ENCODE measurements at regions not wholly inside any gene's neighbourhood (a gene's known extent, or its start where the extent isn't known, plus 50 kb on each side); places are given as distances from the start of the nearest gene placed in this dataset.

- no peak for DNase-seq (ENCODE audit: low read depth in 1 of 2, low spot score in 1 of 2)
- in situ Hi-C loops (cut with HindIII; ENCODE audit: low pct_unique_long_range_greater_than_20kb, low sequenced_read_pairs), result no loop called here
- TF ChIP-seq JUND (IDR thresholded peaks at IDR 0.05; ENCODE audit: low read depth), result no peak
Measured at GRCh38 chr9:1208157-1208556, 158.0 kb downstream of the DMRT2 start.

- in situ Hi-C loops (cut with HindIII; ENCODE audit: low pct_unique_long_range_greater_than_20kb, low sequenced_read_pairs), result no loop called here
Measured at GRCh38 chr9:1210954-1211353, 160.8 kb downstream of the DMRT2 start.

GRCh38 chr9:1216532-1216931 lies 166.4 kb downstream of the DMRT2 start:
- TF ChIP-seq JUND (IDR thresholded peaks at IDR 0.05; ENCODE audit: low read depth), result no peak
- DNase-seq (ENCODE audit: low read depth in 1 of 2, low spot score in 1 of 2), result no peak
- in situ Hi-C loops (cut with HindIII; ENCODE audit: low pct_unique_long_range_greater_than_20kb, low sequenced_read_pairs), result no loop called here

More at GRCh38 chr9:1210954-1211353, 160.8 kb downstream of the DMRT2 start:
- DNase-seq (ENCODE audit: low read depth in 1 of 2, low spot score in 1 of 2), result no peak
- TF ChIP-seq JUND (IDR thresholded peaks at IDR 0.05; ENCODE audit: low read depth), result no peak

GRCh38 chr9:1217076-1217475 lies 166.9 kb downstream of the DMRT2 start:
- in situ Hi-C loops (cut with HindIII; ENCODE audit: low pct_unique_long_range_greater_than_20kb, low sequenced_read_pairs), result no loop called here
- no peak for DNase-seq (ENCODE audit: low read depth in 1 of 2, low spot score in 1 of 2)
- no peak for TF ChIP-seq JUND (IDR thresholded peaks at IDR 0.05; ENCODE audit: low read depth)

- DNase-seq (ENCODE audit: low read depth in 1 of 2, low spot score in 1 of 2), result no peak
- no peak for TF ChIP-seq JUND (IDR thresholded peaks at IDR 0.05; ENCODE audit: low read depth)
- in situ Hi-C loops (cut with HindIII; ENCODE audit: low pct_unique_long_range_greater_than_20kb, low sequenced_read_pairs), result no loop called here
Measured at GRCh38 chr9:1219284-1219683, 169.1 kb downstream of the DMRT2 start.

- no peak for DNase-seq (ENCODE audit: low read depth in 1 of 2, low spot score in 1 of 2)
- TF ChIP-seq JUND (IDR thresholded peaks at IDR 0.05; ENCODE audit: low read depth), result no peak
- in situ Hi-C loops (cut with HindIII; ENCODE audit: low pct_unique_long_range_greater_than_20kb, low sequenced_read_pairs), result no loop called here
Measured at GRCh38 chr9:1221298-1221697, 171.1 kb downstream of the DMRT2 start.

GRCh38 chr9:1222511-1222910 lies 172.4 kb downstream of the DMRT2 start:
- TF ChIP-seq JUND (IDR thresholded peaks at IDR 0.05; ENCODE audit: low read depth), result no peak
- in situ Hi-C loops (cut with HindIII; ENCODE audit: low pct_unique_long_range_greater_than_20kb, low sequenced_read_pairs), result no loop called here
- DNase-seq (ENCODE audit: low read depth in 1 of 2, low spot score in 1 of 2), result no peak

- no peak for TF ChIP-seq JUND (IDR thresholded peaks at IDR 0.05; ENCODE audit: low read depth)
- peak in 1 of 2 experiments; percentile 77 for DNase-seq (ENCODE audit: low read depth in 1 of 2, low spot score in 1 of 2)
- in situ Hi-C loops (cut with HindIII; ENCODE audit: low pct_unique_long_range_greater_than_20kb, low sequenced_read_pairs), result no loop called here
Measured at GRCh38 chr9:1231998-1232919, 182.1 kb downstream of the DMRT2 start.

GRCh38 chr9:1233568-1233967 lies 183.4 kb downstream of the DMRT2 start:
- no peak for TF ChIP-seq JUND (IDR thresholded peaks at IDR 0.05; ENCODE audit: low read depth)
- DNase-seq (ENCODE audit: low read depth in 1 of 2, low spot score in 1 of 2), result no peak
- in situ Hi-C loops (cut with HindIII; ENCODE audit: low pct_unique_long_range_greater_than_20kb, low sequenced_read_pairs), result no loop called here

GRCh38 chr9:1235650-1236049 lies 185.5 kb downstream of the DMRT2 start:
- in situ Hi-C loops (cut with HindIII; ENCODE audit: low pct_unique_long_range_greater_than_20kb, low sequenced_read_pairs), result no loop called here
- no peak for TF ChIP-seq JUND (IDR thresholded peaks at IDR 0.05; ENCODE audit: low read depth)
- peak in 1 of 2 experiments; percentile 38 for DNase-seq (ENCODE audit: low read depth in 1 of 2, low spot score in 1 of 2)

- in situ Hi-C loops (cut with HindIII; ENCODE audit: low pct_unique_long_range_greater_than_20kb, low sequenced_read_pairs), result no loop called here
- DNase-seq (ENCODE audit: low read depth in 1 of 2, low spot score in 1 of 2), result no peak
- no peak for TF ChIP-seq JUND (IDR thresholded peaks at IDR 0.05; ENCODE audit: low read depth)
Measured at GRCh38 chr9:1236061-1236460, 185.9 kb downstream of the DMRT2 start.

GRCh38 chr9:1238407-1238806 lies 188.2 kb downstream of the DMRT2 start:
- in situ Hi-C loops (cut with HindIII; ENCODE audit: low pct_unique_long_range_greater_than_20kb, low sequenced_read_pairs), result no loop called here
- no peak for TF ChIP-seq JUND (IDR thresholded peaks at IDR 0.05; ENCODE audit: low read depth)
- no peak for DNase-seq (ENCODE audit: low read depth in 1 of 2, low spot score in 1 of 2)

GRCh38 chr9:1248743-1249142 lies 198.6 kb downstream of the DMRT2 start:
- DNase-seq (ENCODE audit: low read depth in 1 of 2, low spot score in 1 of 2), result no peak
- TF ChIP-seq JUND (IDR thresholded peaks at IDR 0.05; ENCODE audit: low read depth), result no peak
- in situ Hi-C loops (cut with HindIII; ENCODE audit: low pct_unique_long_range_greater_than_20kb, low sequenced_read_pairs), result no loop called here

Measured in T47D (cell line).